ENCODE measurements at regions not wholly inside any gene's neighbourhood (a gene's known extent, or its start where the extent isn't known, plus 50 kb on each side); places are given as distances from the start of the nearest gene placed in this dataset.

DNA sequence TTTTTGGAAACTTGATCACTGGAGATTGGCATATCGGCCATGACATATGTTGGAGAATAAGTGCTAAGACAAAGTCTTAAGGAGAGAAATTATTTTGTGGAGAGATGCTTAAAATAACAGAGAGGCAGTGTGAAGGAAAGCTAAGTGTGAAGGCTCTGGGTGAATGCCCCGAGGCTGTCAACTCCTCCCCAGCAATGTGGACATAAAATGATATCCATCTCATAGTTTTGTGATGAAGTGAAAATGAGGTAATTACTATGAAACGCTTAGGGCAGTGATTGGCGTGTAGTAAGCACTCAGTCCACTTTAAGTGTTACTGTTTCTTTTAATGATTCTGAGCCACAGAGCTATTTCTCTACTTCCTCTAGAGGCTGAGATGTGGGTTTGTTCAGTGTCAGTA lies 195.8 kb upstream of the KLF12 start:
- no peak for DNase-seq

- DNase-seq = peak; percentile 68
Measured at GRCh38 chr13:74325106-74325505, 190.9 kb upstream of the KLF12 start.

DNA sequence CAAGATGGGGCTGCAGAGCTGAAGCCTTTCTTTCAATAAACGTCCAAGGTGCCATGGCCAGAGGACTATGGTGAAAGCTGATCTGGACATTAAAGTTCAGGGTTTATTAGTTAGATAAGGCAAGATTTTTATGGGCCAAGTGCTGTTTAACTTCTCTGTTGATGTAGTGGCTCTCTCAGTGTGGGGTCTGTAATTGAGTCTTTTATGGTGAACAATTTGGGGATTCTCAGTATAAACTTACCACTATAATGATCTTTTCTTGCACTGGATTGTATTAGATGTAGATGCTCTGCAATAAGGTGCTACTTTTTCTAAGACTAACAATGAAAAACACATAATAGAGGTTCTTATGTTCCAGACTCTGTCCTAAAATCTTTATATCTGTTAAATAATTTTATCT lies 190.1 kb upstream of the KLF12 start:
- DNase-seq = no peak

- no peak for DNase-seq
Measured at GRCh38 chr13:74322562-74322961, 188.4 kb upstream of the KLF12 start.

- DNase-seq = no peak
Measured at GRCh38 chr13:74320282-74320681, 186.1 kb upstream of the KLF12 start.

GRCh38 chr13:74316547-74316946 lies 182.3 kb upstream of the KLF12 start:
- no peak for DNase-seq

GRCh38 chr13:74306496-74306895 lies 172.3 kb upstream of the KLF12 start:
- DNase-seq = peak; percentile 66

DNA sequence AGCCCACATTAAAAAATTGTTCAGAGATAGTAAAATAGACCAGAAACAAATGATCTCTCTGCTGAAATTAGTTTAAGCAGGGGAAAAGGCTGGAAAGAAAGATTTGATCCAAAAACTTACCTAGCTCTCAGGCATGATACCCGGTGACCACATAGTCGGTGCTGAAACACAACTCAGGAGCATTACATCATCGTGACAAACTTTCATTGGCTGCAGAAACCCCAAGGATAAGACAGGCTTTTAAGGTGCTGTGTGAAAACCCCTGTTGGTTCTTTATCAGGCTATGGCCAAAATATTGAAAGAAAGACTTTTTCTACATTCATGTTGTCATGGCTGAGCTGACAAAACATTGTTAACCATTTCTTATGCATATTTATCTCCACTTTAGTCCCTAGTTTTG lies 171.7 kb upstream of the KLF12 start:
- no peak for DNase-seq

DNA sequence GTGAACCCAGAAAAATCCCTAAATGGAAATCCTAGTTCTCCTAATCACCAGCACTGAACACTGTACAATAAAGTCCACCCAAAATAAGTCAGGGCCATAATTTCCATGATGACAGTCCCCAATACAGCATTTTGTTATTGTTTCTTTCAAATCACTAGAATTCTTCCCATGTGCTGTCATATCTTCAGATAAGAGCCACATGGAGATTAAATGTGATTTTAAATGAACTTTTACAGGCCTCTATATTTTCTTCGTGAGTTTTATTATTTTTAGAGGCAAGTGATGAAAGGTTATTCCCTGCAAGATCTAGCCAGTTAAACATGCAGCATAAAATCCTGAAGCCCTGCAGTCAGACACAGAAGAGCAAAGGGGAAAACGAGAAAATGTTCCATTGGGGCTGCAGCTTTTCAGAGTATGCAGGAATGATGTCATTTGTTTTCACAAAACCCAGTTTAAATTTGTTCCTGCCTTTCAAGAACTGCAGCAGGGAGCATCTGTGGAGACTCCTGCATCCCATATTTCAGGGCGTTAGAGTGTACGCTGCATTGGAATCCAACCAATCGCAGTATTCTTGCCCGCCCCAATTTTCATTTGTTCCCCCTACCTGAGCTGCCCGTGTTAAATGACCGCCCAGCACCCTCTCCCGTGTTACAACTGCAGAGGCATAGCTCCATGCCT lies 167.2 kb upstream of the KLF12 start:
- no peak for DNase-seq

- DNase-seq = no peak
Measured at GRCh38 chr13:74300162-74300561, 166.0 kb upstream of the KLF12 start.

GRCh38 chr13:74299721-74300120 lies 165.5 kb upstream of the KLF12 start:
- DNase-seq = no peak

- DNase-seq = no peak
Measured at GRCh38 chr13:74298923-74299322, 164.7 kb upstream of the KLF12 start.

GRCh38 chr13:74289861-74290773 lies 155.9 kb upstream of the KLF12 start:
- peak; percentile 99 for DNase-seq

DNA sequence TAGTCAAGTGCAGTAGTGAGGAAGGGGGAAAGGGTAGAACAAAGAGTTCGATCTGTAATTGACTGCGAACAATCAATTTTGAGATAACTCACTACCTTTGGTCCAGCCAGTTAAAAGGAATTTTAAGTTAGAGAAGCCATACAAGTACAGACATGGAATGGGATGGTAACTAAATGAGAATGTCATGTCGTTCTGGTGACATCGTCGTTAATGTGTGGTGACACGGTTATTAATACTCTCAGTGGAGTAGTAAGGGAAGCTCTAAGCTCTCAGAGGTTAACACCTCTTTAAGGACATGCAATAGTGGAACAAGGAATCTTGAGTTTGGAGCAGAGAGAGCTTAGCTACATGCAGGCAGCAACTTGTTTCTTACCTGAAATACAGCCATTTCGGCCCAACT lies 154.9 kb upstream of the KLF12 start:
- DNase-seq = no peak

DNA sequence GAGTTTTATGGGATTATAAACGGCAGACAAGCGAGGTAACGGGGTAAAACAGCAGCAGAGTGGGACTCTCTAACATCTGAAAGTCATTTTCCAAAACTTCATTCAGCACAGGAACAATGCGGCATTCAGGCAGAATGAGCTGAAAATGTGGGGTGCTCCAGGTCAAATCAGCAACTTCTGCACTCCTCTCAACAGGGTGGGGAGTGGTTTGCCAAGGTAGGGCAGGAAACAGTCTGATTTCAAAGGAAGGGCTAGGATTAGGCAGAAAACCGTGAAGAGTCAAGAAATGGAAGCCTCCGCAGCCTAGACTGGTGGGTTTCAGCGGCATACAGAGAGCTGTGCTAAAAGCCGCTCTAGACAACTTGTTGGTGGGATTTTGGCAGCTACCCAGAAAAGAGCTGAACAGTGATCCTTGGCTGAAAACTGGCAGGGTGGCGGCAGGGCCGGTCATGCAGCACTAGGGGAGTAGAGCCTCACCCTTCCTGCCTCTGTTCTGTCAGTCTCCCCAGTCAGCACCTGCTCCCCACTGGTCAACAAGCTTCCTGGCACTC lies 154.2 kb upstream of the KLF12 start:
- DNase-seq = peak; percentile 46

DNA sequence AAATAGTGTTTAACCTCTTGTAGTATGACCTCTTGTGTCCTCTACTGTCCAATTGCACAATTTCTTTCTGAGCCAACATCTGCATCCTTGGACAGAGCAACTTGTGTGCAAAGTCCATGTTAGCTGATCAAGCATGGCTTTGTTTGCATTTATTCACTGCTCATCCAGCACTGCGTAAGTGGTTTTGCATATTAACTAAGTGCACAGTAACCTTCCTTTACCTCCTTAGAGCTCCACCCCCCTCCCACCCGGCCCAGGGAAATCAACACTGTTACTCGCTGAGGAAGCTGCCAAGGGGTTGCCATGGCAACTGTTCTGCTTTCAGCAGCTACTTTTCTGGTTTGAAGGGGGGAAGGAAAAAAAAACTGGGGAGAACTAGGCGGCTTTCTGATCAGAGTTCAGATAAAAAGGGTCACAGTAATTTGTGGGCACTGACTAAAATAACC lies 153.5 kb upstream of the KLF12 start:
- peak; percentile 88 for DNase-seq

GRCh38 chr13:74280795-74281490 lies 146.7 kb upstream of the KLF12 start:
- no peak for DNase-seq

DNA sequence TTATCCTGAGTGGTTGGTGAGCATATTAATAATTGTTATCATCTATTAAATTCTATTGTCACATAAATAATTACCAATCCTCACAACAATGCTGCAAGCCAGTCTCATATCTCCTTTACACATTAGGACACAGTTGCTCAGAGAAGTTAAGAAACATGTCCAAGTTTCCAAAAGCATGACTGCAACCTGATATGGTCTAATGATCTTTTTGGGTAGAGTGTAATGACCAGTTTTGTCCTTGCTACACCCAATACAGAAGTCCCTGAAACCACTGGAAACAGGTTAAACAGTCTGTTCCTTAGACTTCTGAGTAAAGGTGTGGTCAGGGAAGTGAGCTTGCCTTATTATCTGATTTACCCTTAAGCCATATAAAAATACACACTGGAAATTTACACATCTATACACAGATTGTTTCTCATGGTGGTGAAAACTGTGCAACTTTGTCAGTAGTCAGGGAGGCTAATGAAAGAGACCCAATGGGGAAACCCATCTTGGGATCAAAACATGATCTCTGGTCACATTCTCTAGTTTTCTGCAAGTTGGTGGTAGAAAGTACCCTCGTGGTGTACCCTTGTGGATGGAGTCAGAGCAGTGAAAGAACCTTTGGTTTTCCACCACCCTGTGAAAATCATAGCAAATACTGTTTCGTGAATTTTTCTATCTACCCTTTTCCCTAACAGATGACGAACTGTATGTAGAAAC lies 146.0 kb upstream of the KLF12 start:
- DNase-seq = no peak

DNA sequence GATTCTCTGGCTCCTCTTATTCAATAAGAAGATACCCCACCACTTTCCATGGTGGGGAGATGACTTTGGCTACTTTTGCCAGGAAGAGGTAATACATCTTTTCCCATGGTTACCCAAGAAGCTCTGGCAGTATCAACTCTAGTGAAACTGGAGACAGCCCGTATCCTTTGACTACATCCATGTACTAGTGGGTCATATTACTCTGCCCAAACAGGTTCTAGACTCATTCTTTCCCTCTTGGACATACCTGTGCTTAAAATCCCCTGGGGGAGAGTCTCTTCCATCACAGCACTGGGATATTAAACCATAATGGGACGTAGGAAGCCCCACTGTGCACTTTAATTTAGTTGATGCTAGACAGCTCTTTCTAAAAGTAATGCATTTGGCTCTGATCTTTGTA lies 144.7 kb upstream of the KLF12 start:
- no peak for DNase-seq

- no peak for DNase-seq
Measured at GRCh38 chr13:74274916-74275315, 140.7 kb upstream of the KLF12 start.

DNA sequence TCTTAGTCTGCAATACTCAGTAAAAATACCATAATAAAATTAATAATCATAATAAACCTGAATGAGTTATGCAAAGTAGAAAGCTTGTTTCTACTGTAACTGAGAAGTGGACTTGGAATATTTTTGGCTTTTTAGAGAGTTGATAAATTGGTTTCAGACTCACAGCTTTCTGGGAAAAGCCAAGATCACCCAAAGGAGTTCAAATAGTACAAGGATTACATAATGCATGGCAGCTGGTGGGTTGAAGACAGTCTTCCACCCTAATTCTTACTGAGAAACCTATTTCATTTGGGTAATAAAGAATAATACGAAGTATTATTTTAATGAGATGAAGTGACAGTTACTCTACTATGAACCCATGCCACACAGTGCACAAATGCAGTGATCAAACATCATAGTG lies 139.4 kb upstream of the KLF12 start:
- DNase-seq = no peak

- DNase-seq = no peak
Measured at GRCh38 chr13:74272826-74273225, 138.6 kb upstream of the KLF12 start.

- no peak for DNase-seq
Measured at GRCh38 chr13:74270018-74270417, 135.8 kb upstream of the KLF12 start.

All from NCI-H2171 treated with DMSO at 0.1 percent for 48 hours (cell line).